IPS-NIHi7 (cell line): ENCODE measurements at regions not wholly inside any gene's neighbourhood (a gene's known extent, or its start where the extent isn't known, plus 50 kb on each side); places are given as distances from the start of the nearest gene placed in this dataset.

Experiments
- DNase-seq: peaks from one replicate; pipeline ENCODE4 v3.0.0; 2012; ENCODE audit warnings: mixed read lengths; ENCODE audit errors: extremely low spot score

DNA sequence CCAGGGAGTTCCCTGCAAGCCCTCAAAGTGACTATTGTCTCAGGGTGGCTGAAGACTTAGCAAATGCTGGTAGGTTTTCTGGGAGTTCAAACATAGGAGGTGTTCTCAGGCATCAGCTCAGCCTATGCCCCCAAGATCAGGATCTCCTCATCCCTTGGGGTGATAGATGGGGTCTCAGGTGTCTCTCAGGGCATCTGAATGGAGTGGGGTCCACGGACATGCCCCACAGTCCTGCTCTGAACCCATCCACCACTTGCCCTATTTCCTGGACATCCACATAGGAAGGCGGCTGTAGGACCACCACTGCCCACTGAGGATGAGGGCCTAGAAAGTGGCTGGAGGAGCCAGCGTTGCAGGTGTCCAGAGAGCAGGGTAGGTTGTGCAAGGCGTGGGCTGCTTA is 287.0 kb upstream of the CXCR4 start:
- DNase-seq = no peak

DNA sequence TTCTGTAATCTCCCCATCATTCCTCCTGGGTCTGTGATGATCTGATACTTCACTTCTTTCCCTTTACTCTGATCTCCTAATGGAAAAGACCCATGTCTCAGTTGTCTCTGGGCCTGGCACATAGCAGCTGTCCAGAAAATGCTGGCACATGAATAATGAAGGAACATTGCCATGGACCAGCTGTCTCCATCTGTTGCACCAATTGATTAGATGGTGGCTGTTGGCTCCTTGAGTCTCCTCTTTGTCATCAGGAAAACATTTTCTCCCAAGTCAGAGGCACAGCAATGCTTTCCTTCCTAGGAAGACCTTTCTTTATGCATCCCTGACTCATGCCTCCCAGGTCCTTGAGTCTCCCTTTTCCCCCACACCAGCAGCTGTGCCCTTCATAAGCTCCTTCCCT is 286.2 kb upstream of the CXCR4 start:
- DNase-seq = no peak

DNA sequence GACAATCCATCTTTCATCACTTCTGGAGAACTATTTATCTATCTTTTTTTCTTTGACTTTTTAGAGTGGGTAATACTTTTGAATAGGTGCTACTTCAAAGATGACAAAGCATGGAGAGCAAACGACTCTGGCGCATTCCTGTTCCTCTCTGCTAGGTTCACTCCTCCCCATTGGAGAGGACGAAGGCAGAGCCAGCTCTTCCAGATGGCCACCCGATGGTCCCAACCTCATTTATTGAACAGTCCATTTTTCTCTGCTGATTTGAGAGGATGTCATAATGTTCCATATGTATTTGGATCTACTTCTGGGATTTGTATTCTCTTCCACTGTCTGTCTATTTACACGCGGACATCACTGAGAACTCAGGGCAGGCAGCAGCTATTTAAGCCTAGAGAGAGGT is 284.3 kb upstream of the CXCR4 start:
- DNase-seq = no peak

DNA sequence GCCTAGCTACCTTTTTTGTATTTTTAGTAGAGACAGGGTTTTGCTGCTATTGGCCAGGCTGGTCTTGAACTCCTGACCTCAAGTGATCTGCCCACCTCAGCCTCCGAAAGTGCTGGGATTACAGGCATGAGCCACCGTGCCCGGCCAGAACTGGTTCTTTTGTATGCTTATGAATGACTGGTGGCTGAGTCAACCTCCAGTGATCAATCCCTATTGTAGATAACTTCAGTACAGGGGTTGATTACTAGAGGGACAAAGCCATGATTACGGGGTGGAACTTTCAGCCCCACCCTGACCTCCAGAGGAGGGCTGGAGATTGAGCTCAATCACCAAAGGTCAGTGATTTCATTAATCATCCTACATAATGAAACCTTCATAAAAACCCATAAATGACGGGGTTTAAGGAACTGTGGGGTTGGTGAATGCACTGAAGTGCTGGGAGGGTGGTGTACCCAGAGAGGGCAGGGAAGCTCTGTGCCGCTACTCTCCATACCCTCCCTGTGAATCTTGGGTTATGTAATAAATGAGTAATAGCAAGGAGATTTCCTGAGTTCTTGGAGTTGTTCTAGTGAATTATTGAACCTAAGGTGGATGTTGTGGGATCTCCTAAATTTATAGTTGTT is 281.8 kb upstream of the CXCR4 start:
- no peak for DNase-seq

DNA sequence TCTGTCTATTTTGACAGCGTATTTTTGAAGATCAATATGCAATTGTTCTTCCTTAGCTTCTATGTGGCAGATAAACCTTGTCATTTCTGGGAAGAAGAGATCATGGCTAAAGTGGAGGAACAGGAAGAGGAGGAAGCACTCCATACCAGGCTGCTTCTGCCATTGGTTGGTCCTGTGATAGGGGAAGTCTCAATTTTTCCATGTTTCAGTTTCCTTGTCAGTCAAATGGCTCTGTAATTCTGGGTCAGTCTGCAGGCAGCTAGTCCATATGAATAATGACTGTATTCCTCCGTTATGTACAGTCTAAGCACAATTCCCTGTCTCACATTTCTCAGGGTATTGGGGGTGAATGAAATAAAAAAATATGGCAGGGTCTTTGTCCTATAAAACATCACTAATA is 277.6 kb upstream of the CXCR4 start:
- no peak for DNase-seq

DNA sequence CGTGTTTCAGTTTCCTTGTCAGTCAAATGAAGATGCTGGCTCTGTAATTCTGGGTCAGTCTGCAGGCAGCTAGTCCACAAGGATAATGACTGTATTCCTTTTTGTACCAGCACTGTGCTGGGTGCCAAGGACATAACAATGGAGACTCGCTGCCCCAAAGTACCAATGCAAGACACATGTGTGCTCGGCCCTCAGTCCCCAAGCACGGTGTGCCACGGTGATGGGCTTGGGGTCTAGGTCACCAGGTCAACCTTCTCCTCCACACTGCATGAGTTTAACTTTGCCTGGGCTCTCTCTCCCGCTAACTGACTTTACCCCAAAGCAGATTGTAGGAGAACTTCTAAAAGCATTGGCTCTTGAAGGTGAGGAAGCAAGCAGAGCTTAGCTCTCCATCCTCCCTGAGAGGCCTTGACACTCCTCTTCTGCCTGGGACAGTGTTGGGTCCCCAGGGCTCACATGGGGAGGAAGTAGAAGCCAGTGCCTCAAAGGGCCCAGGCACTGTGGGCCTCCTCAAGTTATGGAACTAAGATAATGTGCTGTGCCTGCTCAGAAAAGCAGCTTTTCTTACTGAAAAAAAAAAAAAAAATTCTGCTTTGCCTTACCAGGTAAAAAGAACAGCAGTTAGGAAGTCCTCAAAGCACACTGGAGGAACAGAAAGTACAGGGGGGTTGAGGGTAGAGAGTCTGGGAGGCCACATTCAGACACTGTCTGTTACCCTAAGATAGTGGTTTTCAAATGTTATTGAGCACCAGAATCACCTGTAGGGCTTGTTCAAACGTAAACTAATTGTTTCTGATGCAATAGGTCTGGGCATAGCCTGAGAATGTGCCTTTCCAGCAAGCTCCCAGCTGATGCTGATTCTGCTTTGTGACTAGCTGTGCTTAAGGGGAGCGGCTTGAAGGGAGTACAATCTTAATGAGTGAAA is 276.4 kb upstream of the CXCR4 start:
- DNase-seq = no peak

DNA sequence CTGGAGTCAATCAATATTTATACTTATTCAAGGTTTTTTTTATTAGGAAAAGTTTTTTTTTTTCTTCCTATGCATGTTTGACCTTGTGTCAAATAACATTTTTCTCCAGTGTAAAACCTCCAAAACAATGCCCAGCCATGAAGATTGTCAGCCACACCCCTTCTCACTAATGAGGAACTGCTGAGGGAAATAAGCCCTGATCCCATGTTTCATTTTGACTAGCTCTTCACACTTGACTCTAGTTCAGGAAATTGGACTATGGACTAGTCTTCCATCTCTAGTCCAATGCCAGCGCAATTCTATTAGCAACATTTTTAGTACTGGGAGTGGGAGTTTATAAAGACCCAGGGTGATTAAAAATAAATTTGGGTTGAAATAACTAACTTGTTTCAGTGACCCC is 275.6 kb upstream of the CXCR4 start:
- DNase-seq = no peak

DNA sequence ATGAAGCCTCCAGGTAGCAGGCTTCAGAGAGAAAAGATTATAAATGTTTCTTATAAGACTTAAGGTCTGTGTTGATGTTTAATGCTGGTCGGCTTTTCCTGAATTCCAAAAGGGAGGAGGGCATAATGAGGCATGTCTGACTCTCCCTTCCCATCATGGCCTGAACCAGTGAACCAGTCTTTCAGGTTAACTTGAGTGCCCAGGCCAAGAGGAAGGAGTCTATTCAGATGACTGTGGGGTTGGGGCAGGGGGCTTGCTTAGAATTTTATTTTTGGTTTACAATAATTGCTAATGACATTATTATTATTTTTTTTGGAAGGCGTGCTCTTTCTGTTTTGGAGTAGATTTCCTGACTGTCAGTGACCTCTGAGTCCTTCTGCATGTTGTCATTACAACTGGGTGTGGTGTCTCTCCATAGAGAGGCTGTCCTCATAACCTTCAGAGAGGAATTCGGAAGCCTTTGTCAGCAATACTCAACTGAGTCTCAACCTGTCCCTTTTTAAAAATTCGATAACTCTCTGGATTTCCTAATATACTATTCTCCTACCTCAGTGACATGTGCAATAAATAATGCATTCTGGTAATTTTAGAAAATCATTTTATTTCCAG is 275.1 kb upstream of the CXCR4 start:
- no peak for DNase-seq

DNA sequence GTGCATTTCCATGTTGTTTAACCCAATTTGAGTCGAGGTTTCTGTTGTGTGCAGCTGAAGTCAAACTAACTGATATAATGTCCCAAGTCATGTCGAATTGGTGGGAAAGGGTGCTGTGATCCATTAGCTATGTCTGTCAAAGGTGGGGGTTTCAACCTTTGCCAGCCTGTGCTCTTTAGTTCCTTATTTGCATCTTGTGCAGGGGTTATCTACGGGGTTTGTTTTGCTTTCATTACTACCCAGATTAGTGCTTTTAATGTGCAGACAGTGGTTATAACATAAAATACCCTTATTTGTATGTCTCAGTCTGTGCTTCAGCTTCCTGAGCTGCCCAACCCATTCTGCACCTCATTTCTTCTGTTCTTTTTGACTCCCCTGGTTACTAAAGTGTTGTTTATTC is 271.9 kb upstream of the CXCR4 start:
- no peak for DNase-seq

DNA sequence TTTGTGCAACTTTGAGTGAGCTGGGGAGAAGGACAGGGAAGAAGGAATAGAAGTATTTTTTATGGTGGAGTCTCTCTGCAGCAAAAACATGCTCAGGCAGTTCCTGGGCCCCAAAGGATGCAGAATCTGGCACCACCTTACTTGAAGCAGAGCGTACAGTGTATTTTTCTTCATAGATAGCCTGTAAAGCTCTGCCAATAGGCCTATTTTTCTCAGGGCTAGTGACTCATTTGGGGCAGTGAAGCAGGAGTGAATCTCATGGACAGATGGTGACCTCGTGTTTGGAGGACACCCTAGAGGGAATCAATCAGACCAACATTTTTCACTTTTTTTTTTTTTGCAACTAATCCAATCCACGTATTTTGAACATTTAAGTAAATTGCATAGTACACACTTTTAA is 268.1 kb upstream of the CXCR4 start:
- no peak for DNase-seq

DNA sequence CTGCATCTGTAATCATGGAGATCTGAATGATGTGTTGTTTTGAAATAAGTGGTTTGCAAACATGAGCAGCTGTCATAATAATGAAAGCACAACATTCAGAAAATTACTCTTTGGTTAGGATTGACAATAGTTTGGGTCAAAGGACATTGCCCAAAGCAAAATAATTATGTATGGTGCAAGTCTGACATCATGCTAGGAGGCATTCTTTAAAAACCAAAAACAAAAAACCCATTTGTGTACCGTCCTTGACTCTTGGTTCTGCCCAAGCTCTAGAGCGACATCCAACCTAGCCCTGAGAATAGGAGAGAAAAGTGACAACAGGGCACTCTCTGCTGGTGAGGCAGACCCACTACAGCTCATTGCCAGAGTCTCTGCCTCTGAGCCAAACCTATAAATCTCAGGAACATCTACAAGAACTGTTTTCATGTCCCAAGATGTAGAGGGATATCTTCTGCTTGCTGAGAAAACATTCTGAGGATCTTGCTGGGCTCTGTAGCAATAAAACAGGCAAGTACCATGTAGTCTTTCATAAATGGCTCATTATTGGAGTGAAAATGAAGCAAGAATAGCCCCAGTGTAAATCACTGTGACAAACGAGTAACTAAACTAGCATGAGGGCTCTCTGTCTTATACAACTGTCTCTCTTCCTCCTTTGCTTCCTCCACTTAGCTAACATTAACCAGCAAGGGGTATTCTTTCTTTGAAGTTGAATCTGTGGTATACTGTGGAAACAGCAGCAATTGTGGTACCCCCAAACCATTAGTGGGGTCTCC is 266.8 kb upstream of the CXCR4 start:
- DNase-seq = peak; percentile 66

DNA sequence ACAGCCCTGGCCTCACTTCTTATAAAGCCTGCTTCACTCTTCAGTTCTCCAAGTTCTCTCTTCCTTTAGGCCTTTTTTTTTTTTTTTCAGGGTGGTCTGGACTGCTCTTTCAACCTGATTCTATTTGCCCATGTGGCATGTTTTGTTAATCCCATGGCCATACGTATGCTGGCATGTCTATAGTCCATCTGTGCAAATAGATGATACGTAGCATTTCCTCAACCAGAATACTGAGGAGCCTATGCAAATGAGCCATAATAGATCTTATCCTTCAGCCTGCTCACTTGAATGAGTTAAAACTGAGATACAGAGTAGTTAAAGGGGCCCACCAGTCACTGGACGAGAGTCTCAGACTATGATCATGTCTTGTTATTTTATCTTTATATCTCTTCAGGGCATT is 265.2 kb upstream of the CXCR4 start:
- no peak for DNase-seq

DNA sequence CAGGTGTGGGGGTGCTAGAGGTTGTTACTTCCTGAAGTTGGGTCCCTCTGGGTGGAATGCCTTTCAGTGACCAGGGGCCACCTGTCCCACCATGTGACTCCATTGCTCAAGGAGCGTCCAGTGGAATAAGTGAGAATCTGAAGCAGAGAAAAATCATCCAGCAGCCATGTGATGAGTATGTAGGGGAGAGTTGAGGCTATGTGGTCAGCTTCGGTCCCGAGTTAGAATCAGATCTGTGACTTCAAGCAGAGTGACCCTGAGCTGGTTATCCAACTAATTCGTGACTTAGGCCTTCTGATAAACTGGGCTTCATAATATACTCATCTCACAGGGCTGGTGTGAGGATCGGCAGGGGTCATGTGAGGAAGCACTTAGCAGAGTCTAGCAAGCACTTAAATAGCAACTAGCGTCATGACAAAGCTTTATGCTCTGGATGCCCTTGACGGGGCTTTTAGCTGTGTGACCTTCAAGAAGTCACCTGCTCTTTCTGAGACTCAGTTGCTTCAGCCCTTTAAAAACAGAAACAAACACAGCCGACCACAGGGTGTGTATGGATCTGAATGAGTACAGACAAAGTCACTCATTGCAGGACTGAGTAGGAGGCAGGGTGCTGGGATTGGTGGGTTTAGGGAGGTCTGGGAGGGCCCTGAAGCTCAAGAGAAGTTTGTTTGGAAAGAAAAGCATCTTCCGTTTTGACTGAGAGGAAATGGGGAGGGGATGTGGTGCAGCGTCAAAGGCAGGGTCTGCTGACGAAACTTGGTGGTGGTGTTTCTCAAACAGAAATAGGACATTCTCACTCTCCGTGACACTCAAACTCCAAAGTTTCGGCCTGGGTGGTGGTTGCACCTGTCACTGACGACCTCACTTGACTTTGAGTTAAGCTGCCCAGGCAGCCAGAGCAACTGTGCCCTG is 264.0 kb upstream of the CXCR4 start:
- no peak for DNase-seq

DNA sequence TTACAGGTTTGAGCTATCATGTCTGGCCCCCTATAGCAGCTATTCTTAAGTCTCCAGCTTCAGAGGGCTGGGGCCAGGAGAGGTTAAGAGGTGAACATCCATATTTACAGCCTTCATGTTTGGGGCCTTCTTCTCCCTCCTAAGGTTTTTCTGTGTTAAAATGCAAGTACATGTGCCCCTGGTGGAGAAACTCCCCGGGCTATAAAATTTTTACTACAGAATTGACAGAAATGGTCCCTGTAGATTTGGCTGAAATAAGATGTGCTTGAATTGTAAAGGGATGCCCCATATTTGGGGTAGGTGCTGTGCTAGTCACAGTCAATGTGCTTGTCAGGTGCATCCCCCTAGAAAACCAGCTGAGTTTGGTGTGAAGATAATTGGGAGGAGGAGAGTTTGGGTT is 263.3 kb upstream of the CXCR4 start:
- DNase-seq = no peak

DNA sequence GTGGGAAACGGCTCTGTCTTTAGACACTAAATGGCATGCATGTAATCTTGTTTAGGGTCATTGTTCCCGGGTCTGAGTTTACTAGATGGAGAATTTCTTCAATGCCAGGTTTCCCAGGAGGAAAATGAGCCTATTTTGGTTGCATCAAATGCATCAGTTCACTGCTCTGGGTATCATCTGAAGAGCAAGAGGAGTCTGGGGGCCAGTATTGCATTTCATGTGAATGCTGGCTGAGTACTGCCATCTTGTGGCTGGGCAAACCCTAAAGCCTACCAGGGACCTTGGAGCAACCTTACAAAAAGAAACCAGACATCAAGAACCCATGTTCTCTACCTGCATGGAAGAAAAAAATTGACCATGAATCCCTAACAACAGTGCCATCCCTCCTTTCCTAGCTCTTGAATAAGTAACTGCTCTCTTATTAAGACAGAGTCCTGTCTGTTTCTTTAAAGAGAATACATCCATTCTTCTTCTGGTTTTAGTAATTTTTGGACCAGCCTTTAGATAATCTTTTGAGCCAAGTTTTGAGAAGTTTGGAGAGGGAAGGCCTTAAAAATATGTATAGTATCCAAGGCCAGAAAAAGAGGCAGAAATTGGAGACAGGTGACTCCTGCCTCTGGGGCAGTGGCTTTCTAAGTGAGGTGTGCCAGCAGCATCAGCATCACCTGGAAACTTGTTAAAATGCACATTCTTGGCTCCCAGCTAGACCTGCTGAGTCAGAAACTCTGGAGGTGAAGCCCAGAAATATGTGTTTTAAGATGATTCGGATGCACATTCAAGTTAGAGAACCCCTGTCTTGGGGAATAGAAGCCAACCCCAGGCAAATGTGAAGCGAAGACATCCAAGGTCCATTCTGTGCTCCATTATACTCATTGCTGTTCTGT is 261.0 kb upstream of the CXCR4 start:
- peak; percentile 74 for DNase-seq

DNA sequence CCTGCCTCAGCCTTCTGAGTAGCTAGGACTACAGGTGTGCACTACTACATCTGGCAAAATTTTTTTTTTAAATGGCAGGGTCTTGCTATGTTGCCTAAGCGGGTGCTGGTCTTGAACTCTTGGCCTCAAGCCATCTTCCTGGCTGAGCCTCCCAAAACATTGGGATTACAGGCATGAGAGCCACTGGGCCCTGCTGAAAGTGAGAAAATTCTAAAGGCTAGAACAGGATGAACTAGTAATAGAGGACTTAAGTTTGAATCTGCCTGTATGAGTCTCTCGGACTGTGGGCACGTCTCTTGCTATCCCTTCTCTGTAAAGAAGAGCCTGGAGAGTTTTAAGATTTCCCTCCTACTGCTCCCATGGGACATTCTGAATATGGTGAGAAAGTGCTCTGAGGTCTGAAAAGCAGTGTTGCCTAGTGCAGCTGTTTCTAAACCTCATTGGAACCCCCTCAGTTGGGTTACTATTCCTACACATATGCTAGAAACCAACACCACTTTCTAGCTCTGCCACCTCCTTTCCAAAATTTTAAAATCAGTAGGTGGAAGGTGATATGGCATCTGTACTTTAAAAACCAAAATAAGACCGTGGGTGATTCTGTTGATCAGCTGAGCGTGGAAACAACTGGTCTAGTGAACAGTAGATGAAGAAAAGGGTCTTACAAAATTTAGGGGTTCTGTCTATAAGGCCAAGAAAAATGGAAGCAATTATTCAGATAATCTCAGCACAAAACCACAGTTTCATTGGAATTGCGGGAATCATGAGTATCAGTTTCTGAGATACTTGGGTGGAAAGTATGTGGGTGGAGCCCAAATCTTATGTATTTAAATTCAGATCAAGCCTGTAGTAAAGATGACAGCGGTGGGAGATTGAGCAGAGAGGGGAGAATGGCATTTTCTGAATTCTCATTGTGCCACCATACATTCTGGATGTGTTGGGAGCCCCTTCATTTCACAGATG is 259.8 kb upstream of the CXCR4 start:
- no peak for DNase-seq

DNA sequence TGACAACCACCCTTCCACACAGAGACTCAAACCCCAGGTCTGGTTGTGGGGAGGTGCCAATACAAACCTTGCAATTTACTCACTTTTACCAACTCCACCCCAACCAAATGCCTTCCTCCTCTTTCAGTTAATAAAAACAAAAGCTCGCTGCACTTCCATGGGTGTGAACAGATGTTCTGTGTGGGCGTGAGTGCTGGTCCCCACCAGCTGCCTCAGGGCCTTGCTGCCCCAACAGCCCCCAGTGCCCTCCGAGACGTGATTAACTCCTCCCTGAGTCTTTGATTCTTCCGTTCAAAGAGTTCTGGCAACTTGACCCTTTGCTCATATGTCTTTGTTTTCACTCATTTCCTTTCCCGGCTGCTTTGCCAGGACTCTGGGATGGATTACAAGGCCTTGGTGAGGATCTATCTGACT is 258.9 kb upstream of the CXCR4 start:
- DNase-seq = no peak

DNA sequence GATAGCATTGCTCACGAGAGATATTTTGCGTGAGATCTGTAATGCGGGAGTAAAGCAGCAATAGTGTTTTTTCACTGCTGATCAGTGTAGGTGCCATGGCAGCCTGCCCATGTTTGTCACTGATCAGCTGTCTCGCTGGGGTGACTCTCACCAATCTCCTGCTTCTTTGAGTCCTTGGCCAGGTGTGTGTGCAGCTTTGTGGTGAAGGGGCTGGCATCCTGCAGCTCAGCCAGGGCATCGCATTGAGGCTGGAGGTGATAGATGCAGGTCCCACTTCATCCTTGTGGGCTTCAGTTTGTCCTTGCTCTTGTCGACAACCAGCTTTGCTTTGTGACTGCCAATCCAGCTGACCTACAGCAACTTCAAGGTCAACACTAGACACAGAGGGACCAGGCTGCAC is 258.3 kb upstream of the CXCR4 start:
- DNase-seq = no peak
